ENCODE measurements at regions not wholly inside any gene's neighbourhood (a gene's known extent, or its start where the extent isn't known, plus 50 kb on each side); places are given as distances from the start of the nearest gene placed in this dataset.

DNA sequence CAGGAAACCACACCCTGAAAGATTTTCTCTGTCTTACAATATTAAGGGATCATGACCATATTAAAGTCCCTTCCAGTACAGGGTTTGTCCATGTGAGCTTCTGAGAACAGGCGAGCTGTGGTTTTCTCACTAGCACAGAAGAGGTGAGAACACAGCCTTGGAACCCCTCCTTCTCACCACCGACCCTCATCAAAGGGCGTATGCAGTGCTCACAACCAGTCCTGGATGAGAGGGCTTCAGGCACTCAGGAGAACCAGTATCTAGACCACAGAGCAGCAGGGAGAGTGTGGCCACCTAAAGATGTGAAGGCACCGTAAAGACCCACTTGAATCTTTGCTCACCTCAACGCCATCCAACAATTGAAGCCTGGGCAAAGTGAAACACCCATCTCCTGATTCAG is 397.0 kb downstream of the ETS1 start:
- no peak for DNase-seq (ENCODE audit: low spot score)

- DNase-seq (ENCODE audit: low spot score) = no peak
These were observed 397.5 kb downstream of the ETS1 start for GRCh38 chr11:128189823-128190222.

GRCh38 chr11:128188346-128189004 is 398.9 kb downstream of the ETS1 start:
- peak; percentile 62 for DNase-seq (ENCODE audit: low spot score)

DNA sequence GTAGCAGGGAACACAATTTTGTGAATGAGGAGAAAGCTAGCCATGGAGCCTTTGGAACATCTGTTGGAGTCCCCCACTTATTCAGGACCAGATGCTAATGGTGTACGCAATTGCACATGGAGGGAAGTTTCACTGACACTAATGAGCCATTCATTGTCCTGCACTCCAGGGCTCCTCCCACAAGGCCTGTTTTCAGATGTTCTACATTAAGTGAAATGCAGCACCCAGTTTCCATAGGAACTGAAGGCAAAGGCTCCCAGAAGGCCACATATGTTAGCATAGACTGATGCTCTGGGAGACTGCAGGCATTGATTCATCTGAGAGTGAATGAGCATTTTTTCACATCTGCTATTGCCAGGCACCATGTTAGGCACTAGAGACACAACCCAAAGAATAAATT is 399.5 kb downstream of the ETS1 start:
- DNase-seq (ENCODE audit: low spot score) = peak; percentile 38

DNA sequence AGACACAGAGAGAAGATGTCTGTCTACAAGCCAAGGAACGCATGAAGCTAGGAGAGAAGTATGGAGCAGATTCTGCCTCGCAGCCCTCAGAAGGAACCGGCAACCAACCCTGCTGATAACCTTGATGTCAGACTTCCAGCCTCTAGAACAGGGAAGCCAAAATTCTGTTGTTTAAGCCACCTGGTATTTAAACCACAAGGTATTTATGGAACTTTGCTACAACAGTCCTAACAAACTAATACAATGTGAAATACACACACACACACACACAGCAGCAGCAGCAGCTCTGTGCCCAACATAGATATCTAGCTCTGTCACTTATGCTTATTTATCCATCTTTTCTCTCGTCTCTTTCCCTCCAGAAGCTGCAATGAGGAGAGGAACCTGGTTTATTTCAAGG is 400.0 kb downstream of the ETS1 start:
- DNase-seq (ENCODE audit: low spot score) = no peak

DNA sequence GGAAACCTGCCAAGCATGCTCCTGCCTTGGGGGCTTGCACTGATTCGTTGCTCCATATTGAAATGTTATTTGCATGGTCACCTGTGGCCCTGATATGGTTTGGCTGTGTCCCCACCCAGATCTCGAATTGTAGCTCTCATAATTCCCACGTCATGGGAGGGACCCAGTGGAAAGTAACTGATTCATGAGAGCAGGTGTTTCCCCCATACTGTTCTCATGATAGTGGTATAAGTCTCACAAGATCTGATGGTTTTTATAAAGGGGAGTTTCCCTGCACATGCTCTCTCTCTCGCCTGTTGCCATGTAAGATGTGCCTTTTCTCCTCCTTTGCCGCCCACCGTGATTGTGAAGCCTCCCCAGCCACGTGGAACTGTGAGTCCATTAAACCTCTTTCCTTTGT is 402.4 kb downstream of the ETS1 start:
- no peak for DNase-seq (ENCODE audit: low spot score)

- DNase-seq (ENCODE audit: low spot score) = no peak
These were observed 404.5 kb downstream of the ETS1 start for GRCh38 chr11:128182844-128183243.

DNA sequence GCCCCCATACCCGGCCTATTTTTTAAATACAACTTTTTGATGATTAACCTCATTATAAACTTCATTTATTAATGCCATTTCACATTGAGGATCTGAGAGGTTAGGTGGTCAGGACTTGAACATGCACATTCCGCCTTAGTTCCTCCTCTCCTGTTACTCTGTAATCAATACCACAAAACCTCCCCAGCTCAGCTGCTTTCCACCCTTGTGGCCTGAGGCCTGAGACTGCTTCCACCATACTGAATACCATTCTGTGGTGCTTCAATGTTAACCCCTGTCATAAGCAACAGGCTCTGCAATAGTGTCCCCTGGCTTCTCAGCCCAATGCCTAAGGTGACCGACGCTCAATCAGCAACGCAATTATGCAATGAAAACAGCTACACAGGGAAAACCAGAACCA is 405.4 kb downstream of the ETS1 start:
- no peak for DNase-seq (ENCODE audit: low spot score)

DNA sequence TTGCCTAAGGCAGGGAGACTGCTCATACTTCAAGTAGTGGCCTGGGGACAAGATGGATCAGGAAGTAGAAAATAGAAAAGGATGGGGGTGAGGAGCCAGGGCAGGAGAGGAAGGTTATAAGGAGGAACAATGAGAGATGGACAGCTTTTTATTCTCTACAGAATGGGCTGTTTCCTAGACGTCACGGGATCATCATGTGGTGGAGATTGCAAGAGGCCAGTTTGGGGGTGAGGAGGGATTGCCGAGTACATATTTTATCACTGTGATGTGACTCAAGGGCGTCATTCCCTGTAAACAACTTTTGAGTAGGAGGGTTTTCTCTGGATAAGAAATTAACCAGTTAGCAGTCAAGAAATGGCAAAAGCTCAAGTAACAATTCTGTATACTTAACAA is 406.3 kb downstream of the ETS1 start:
- DNase-seq (ENCODE audit: low spot score) = no peak

GRCh38 chr11:128180441-128181087 is 406.8 kb downstream of the ETS1 start:
- DNase-seq (ENCODE audit: low spot score) = peak; percentile 92

DNA sequence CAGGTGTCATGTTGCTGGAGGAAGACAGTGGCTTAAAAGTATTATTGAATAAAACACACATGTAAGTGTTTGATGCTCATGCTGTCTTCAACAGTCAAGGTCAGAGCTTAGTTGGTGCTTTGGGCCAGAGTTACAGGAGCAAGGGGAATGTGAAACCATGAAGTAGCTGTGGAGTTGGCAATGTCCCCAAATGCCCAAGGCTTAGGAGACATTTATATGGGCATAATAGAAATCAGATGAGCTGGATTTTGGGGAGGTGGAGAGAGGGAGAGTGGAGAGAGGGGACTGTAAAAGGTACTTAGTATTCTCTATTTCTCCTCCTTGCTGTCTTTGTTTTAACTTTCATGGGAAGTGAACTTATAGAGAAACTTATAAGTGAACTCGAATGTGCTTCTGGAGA is 407.8 kb downstream of the ETS1 start:
- no peak for DNase-seq (ENCODE audit: low spot score)

GRCh38 chr11:128179039-128179438 is 408.3 kb downstream of the ETS1 start:
- peak; percentile 20 for DNase-seq (ENCODE audit: low spot score)

GRCh38 chr11:128174465-128175291 is 412.7 kb downstream of the ETS1 start:
- DNase-seq (ENCODE audit: low spot score) = peak; percentile 58

- peak; percentile 85 for DNase-seq (ENCODE audit: low spot score)
These were observed 415.1 kb downstream of the ETS1 start for GRCh38 chr11:128172046-128172878.

DNA sequence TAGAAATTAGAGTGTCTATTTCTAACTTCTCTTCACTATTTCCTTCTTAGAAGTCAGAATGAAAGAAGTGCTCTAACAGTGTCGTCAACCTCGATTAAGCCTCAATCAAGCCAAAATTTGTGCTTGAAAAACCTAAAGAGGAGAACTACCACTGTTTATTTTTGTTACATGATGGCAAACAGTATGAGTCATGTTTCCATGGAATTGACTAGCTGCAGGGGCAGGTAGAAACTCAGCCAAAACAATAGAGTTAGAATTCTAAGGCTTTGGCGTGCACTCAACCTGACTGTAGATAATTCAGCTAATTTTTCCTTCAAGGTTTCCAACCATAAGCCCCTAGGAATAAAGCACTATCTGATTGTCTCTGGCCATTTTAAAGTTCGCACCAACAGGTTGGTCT is 415.9 kb downstream of the ETS1 start:
- peak; percentile 15 for DNase-seq (ENCODE audit: low spot score)

GRCh38 chr11:128165572-128165971 is 421.8 kb downstream of the ETS1 start:
- no peak for DNase-seq (ENCODE audit: low spot score)

DNA sequence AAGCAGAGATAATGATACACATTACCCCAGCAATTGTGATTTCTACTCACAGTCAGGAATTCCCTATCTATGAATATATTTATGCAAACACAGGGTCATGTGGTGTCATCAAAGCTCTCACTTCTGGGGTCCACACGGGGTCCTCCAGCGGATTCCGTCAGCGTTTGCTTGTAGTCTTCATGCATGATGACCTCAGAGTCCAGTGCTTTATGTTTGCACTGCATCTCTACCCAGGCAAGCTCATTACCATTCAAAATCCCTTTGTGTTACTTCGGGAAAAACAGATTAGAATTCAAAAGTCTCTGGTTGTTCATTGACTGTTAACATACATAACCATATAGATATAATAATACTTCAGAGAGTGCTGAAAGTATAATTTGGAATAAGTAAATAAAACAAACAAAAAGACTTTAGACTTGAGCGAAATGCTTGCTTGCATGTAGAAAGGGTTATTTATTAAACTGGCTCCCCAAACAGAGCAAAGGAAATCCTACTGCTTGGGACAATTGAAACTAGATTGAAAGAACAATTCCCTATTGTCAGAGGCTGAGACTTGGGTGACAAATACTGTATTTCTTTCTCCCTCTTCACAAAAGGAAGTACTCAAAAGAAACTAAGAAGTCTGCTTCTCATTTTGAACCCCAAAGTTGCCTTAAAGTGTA is 423.1 kb downstream of the ETS1 start:
- DNase-seq (ENCODE audit: low spot score) = no peak

GRCh38 chr11:128161994-128162393 is 425.4 kb downstream of the ETS1 start:
- no peak for DNase-seq (ENCODE audit: low spot score)

- no peak for DNase-seq (ENCODE audit: low spot score)
These were observed 425.9 kb downstream of the ETS1 start for GRCh38 chr11:128161436-128161835.

- no peak for DNase-seq (ENCODE audit: low spot score)
These were observed 428.5 kb downstream of the ETS1 start for GRCh38 chr11:128158860-128159259.

DNA sequence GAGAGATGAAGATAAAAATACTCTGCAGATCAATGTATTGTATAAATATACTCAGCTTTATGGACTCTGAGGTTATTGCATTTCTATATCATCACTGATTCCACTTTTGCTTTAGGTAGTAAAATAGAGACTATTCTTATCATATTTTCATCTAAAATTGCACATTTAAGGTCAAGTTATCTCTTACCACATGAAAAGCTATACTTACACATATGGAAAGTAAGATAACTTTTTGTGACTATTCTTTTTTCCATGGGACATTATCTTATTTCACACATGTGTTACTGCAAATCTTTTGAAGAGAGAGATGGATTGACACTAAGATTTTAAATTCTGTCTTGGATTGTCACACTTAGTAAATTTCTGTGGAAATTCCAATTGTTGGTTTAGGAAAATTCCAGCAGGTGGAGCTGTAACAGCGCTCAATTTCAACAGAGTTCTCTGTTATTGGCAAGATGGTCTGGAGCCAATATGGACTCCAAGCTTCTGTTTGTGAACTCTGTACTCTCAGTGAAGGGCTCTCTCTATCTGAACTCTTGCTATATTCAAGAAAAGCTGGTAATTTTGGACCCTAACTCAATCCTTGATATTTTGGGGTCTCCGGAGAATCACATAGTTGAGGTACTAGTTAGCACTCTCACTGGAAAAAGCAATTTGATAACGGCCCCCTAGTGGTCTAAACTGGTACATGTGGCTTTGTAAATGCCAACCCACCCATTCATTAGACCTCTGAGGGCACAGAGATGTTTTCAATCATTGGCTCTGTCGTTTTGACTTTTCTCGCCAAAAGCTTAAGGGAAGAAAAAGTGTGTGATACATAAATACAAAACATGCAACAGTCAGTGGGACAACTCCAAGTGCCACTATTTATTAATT is 429.7 kb downstream of the ETS1 start:
- peak; percentile 77 for DNase-seq (ENCODE audit: low spot score)
